ENCODE measurements at regions not wholly inside any gene's neighbourhood (a gene's known extent, or its start where the extent isn't known, plus 50 kb on each side); places are given as distances from the start of the nearest gene placed in this dataset.
"Not testable (repeated sequence)": the region's sequence is repeated elsewhere in the genome, so short reads cannot be mapped to it uniquely, and the experiment has no call there.

DNA sequence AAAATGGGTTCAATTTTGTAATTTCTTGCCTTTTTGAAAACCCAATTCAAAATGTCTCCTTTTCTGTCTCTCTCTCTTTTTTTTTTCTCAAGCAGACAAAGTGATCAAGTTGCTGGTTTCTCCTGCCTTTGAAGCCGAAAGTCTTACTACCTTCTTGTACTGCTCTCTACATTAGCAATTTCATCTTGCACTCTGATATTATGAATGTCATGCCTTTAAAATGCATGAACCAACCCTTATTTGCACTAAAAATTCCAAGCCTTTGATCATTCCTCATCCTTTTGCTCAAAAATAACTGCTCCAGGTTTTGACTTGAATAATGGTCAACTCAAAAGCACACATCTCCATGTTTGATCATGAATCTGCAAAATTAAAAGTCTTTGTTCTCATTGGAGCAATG lies 125.2 kb downstream of the CETN3 start:
- DNase-seq: no peak

GRCh38 chr5:90279091-90279490 lies 130.5 kb downstream of the CETN3 start:
- no peak for DNase-seq

DNA sequence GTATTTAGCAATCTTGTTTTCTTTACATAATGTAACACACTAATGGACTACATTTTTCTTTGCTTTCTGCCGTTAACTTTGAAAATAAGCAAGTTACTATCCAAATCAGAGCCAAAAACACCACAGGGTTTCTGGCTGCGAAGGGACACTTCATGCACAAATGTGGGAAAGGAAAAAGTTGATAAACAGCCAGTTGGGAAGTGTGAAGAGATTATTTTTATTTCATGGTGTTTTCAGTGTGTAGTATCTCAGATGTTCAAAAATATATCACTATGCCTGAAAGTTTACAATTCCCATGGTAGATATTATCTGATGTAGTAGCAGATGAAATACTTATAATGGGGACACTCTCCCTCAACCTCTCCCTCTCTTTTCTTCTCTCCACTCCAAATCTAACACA lies 135.3 kb downstream of the CETN3 start:
- DNase-seq: no peak

- DNase-seq: no peak
These were observed 141.9 kb downstream of the CETN3 start for GRCh38 chr5:90267646-90268045.

- no peak for DNase-seq
These were observed 144.1 kb downstream of the CETN3 start for GRCh38 chr5:90265545-90265857.

- DNase-seq: peak; percentile 69
These were observed 144.6 kb downstream of the CETN3 start for GRCh38 chr5:90264689-90265544.

DNA sequence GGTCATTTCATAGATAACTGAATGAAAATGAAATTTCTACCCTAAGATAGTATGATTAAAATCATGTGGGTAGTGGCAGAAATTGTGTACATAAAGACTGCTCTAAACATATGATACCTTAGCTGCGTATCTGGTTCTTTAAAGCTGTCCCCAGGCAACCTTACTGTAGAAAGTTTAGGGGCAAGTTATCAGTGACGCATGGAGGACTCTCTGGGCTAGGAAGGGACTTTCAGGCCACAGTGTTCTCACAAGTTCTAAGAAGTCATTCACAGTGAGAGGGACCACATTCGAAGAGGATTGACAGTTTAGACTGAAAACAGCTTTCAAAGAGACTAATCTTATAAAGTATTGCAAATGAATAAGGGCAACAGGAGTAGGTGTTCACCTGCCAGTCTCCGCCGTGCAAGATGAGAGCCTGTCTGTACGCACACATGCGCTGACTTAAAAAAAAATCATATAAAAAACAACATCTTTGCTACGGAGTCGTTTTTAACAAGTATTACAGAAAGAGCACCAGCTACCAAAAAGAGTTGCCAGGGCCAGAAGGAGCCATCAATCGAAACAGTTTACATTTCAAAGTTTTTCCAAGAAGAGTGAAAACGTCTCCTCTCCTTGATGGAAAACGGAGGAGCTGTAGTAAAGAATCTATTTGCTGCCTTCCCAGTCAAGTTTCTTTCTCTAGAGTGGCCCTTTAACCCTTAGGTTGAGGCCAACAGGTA lies 146.3 kb downstream of the CETN3 start:
- DNase-seq: no peak

DNA sequence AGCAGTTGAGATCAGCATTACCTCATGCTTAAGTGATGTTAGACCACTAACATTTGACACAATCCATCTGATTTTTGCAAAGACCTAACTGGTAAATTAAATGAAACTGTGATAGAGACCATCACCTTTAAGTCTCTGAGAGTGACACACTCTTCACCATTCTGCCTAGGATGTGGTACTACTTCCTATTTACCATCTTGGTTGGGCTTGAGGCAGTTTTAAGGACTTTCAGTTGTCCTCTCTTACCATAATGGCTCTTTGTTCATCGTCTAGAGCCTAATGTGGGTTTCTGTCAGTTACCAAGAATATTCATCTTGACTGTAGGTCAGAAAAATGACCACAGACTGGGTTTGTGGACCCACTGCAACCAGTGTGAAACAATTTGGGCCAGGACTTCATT lies 158.1 kb downstream of the CETN3 start:
- no peak for DNase-seq

DNA sequence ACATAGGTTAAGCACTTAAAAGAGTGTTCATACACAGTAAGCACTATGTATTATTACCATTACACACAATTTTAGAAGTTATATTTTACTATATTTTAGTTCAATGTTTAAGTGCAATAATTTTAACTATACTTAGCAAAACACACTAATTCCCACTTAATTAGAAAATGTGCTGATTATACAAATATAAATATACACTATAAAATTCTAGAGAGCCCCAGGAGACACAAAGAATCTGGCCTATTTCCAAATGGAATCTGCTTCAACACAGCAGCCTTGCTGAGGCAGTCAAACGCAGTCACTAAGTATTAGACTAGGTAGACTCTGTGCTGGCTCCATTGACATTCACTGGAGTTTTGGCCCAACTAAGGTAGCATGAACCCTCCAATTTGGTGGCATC lies 160.9 kb downstream of the CETN3 start:
- no peak for DNase-seq

GRCh38 chr5:90243848-90244247 lies 165.7 kb downstream of the CETN3 start:
- not testable (repeated sequence) for DNase-seq

DNA sequence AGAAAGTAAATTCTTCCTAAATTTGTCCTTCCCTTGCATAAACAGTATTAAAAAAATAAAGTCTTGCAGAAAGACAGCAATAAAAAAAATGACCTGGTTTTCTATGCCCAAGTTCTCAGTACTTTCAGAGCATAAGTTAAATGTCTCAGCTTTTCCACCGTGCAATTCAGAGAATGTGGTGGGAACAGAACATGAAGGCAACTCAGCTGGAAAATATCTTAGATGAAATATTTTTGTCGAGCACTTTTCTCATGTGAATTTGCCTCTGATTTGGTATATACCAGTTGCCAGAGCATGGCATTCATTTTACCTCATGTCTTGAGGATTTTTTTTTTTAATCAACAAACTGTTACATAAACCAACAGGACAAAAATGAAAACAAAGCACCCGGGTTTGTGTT lies 176.1 kb downstream of the CETN3 start:
- DNase-seq: no peak

DNA sequence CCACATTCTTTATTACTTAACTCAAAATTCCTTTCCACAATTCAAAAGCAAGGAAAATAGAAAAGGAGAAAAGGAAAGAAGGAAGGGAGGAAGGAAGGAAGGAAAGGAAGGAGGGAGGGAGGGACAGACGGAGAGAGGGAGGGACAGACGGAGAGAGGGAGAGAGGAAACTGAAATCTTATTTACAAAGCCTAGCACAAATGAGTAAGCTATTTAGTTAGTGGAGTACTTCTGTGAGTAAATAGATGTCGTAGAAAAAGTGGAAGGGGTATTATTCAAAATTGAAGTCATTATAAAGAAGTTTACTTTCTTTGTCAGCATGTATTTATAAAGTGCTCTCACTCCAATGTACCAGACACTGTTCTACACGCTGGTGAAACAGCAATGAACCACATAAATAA lies 177.9 kb downstream of the CETN3 start:
- DNase-seq: no peak

GRCh38 chr5:90227683-90228082 lies 181.9 kb downstream of the CETN3 start:
- no peak for DNase-seq

- no peak for DNase-seq
These were observed 183.0 kb downstream of the CETN3 start for GRCh38 chr5:90226433-90227099.

DNA sequence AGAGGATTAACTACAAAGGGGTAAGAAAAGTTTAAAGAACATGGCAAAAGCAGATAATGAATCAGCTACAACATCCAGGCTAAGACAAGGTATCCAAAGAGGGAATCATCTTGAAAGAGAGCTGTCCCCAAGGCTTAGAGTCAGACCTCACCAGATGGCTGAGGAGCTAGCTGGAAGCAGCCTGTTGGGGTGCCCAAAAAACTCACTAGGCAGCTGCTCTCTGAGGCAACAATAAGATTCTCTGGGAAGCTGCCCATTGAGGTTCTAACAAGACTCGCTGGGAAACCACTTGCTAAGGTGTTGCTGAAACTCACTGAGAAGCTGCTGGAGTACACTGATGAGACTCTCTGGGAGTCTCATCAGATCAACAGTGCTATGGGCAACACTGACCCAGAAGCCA lies 185.2 kb downstream of the CETN3 start:
- DNase-seq: no peak

- DNase-seq: no peak
These were observed 185.8 kb downstream of the CETN3 start for GRCh38 chr5:90223756-90224155.

DNA sequence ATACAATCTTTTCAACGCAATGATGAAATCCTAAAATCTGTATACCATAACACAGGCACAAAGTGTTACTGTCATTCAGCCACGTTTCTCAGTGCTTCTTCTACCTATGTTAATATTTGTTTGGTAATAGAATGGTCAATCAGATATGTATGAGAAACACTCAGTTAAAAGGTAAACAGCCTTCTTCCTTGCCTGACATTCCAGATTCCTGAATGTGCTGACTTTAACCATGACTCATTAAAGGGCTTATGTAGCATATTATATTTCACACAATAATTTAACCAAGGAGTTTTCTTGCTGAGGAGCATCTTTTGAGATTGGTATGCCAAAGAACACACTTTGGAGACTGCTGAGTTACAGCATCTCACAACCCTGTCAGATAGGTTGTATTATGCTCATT lies 187.6 kb downstream of the CETN3 start:
- no peak for DNase-seq

- DNase-seq: no peak
These were observed 189.0 kb downstream of the CETN3 start for GRCh38 chr5:90220554-90220953.

- no peak for DNase-seq
These were observed 194.6 kb downstream of the CETN3 start for GRCh38 chr5:90214991-90215390.

DNA sequence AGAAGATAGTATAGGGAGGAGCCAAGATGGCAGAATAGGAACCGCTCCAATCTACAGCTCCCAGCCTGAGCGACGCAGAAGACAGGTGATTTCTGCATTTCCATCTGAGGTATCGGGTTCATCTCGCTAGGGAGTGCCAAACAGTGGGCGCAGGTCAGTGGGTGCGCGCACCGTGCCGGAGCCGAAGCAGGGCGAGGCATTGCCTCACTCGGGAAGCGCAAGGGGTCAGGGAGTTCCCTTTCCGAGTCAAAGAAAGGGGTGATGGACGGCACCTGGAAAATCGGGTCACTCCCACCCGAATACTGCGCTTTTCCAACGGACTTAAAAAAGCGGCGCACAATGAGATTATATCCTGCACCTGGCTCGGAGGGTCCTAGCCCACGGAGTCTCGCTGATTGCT lies 201.2 kb downstream of the CETN3 start:
- not testable (repeated sequence) for DNase-seq

- DNase-seq: no peak
These were observed 207.6 kb downstream of the CETN3 start for GRCh38 chr5:90201923-90202322.

DNA sequence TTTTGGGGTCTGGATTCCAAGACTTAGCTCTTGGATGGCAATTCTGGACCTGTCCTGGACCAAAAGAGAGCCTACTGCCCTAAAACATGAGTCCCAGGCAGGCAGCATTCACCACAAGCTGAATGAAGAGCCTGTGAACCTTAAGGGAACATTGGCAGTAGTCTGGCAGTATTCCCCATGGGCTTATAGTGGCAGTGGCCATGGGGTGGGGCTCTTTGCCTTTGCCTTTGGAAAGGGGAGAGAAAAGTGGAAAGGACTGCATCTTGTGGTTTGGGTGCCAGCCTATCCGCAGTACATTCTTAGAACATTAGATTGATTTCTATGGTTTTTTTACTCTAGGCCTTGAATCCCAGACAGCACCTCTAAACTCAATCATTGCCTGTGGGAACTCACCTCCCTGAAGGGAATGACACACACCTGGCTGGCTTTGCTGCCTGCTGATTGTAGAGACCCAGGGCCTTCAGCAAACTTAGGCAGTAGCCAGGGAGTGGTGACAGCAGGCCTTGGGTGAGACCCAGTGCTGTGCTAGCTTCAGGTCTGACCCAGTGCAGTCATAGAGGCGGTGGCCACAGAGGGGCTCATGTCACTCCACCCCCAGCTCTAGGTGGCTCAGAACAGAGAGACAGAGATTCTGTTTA lies 216.3 kb downstream of the CETN3 start:
- no peak for DNase-seq

DNA sequence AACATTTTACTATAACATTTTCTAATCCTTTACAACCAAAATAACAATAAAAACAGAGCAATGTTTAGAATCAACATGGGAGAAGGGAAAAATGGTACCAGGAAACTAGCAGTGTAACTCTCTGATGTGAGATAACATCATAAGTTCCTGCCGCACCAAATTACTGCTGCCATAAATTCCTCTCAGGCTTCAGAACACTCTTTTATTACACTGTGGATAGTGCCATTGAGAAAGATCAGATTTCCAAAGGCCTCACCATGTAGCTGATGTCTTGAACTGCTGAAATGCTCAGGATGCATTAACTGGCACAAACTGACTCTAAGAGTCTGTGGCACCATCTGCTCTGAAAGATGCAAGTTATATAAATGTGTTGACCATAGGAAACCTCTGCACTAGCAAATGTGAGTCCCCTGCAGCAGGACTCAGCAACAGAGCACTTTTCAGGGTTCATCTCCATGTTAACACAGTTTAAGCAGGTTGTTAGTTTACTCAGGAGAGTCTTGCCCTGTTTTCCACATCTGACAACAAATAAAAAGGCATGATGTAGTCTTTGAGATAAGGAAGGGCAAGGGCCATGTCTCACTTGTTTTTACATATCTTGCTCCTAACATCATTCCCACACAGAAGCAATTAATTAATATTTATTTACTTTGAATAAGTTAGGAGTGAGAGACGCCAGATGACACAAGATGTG lies 218.1 kb downstream of the CETN3 start:
- no peak for DNase-seq

Data from activated CD4-positive, alpha-beta T cell treated with anti-CD3 and anti-CD28 coated beads, Interleukin-2, Interleukin-6, amounts not matched to agents 100 ng/mL and 50 ng/mL, durations not matched to agents 16 hours and 8 hours (primary cell).